Epithelial cell of esophagus (primary cell): ENCODE measurements at regions not wholly inside any gene's neighbourhood (a gene's known extent, or its start where the extent isn't known, plus 50 kb on each side); places are given as distances from the start of the nearest gene placed in this dataset.

Source experiments
- DNase-seq: peaks from one replicate; pipeline ENCODE4 v3.0.0; 2010; ENCODE audit warnings: low read depth
- H3K4me3 ChIP-seq: 2 replicates; pipeline ENCODE4 v1.5.1; 2011; ENCODE audit warnings: mild to moderate bottlenecking, low read length, control low read depth
- TF ChIP-seq, protein P1 (sequence below): IDR thresholded peaks from 2 replicates; pipeline ENCODE4 v1.5.1; 2011; ENCODE audit warnings: low read depth, mild to moderate bottlenecking, low read length, control low read depth, inconsistent platforms; ENCODE audit not compliant: insufficient read depth; ENCODE audit errors: missing control alignments

DNA sequence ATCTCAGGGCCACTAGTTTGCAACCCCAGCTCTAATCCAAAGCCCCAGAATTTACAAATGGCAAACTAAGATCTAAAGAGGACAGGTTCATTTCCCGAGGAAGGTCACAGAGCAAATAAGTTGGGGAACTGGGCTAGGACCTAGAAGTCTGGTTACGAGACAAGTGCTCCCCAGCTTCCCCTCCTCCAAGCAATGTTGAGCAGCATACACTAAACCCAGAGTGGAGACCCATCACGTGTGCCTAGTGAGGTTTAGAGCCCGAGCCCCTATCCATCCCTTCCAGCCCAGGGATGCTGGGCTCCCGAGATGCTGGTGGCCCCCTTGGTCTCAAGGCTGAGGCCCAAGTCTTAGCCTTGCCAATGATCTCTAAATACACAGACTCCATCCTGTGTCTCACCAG is 209.5 kb upstream of the ZMIZ1 start:
- no peak overlapping the region for H3K4me3 ChIP-seq
- TF ChIP-seq, protein P1, sequence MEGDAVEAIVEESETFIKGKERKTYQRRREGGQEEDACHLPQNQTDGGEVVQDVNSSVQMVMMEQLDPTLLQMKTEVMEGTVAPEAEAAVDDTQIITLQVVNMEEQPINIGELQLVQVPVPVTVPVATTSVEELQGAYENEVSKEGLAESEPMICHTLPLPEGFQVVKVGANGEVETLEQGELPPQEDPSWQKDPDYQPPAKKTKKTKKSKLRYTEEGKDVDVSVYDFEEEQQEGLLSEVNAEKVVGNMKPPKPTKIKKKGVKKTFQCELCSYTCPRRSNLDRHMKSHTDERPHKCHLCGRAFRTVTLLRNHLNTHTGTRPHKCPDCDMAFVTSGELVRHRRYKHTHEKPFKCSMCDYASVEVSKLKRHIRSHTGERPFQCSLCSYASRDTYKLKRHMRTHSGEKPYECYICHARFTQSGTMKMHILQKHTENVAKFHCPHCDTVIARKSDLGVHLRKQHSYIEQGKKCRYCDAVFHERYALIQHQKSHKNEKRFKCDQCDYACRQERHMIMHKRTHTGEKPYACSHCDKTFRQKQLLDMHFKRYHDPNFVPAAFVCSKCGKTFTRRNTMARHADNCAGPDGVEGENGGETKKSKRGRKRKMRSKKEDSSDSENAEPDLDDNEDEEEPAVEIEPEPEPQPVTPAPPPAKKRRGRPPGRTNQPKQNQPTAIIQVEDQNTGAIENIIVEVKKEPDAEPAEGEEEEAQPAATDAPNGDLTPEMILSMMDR: no peak
- DNase-seq: no peak

DNA sequence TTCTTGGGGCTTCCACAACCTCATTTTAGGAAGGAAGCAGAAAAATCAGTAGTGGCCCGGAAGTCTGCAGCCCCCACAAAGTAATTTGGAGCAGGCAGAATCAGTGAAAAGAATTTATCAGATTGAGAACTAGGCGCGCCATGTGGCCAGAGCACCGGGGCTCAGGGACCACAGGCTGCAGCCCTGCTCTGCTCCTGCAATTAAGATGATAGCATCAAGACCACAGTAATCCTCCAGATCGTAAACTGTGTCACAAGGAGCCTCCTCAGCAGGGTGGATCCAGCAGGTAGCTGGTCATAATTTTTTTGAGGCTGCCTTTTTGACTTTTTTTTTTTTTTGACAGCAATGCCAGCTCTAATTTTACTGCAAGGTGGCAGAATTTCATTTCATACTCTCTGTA is 209.0 kb upstream of the ZMIZ1 start:
- TF ChIP-seq, protein P1: no peak
- H3K4me3 ChIP-seq: no peak overlapping the region
- no peak for DNase-seq

DNA sequence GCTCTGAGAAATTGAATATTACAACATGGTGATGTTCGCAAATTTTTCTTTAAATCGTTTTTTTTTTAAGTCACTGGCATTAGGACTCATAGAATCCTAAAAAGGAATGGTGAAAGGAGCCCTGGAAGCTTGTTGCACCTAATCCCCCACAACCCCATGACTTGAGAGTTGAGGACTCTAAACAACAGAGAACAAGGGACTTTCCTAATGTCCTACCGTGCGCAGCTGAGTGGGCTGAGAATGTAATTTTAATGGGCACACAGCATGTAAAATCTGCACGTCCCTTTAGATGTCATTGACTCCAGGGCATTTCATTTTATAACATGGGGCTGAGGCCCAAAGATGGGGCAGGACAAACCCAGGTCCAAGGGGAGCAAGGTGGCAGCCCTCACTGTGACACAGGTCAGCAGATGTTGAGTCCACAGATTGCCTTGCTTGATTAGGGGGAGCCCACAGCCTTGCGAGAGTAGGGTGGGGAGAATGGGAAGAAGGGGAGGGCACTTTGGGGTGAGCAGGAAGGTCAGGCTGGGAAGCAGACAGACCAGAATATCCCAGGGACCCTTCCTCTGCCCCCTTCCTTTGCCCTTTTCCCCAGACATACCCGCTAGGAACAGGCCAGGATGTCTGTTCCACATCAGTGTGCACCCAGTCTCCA is 208.4 kb upstream of the ZMIZ1 start:
- TF ChIP-seq, protein P1: no peak
- no peak overlapping the region for H3K4me3 ChIP-seq

DNA sequence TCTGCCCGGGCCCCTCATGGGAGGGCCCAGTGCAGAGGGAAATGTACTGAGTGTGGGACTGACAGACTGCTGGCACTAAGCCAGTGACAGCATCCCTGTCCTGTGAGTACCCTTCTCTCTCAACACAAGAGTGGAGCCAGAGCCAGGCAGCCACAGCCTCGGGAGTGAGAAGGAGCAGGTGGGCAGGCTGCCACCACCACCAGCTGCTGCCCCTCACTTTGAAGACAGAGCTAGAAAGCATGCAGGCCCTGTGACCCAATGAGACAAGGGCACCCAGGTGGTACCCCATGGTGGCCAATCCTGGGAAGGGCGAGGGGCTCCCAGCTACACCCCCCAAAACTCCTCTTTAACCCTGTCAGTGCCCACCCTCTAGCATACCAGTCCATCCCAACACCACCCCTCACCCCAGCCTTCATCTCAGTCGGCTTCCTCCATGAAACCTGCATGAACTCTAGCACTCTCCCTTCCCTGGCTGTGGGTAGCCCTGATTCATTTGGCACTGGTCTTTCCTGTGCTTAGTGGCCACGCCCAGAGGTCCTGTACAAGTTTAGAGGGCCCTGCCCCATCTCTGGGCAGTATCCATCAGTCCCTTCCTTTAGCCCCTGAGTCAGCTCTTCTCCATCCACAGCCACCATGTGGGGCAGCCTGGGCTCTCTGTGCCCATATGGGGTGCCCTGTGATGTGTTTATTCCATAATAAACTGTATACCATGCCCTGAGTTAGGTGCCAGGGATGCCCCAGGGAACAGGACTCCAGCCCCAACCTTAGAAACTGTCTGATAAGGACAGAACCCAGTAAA is 207.0 kb upstream of the ZMIZ1 start:
- peak; percentile 10 for DNase-seq
- TF ChIP-seq, protein P1: no peak
- H3K4me3 ChIP-seq: no peak overlapping the region

More for the DNA sequence above, 208.4 kb upstream of the ZMIZ1 start:
- no peak for DNase-seq

DNA sequence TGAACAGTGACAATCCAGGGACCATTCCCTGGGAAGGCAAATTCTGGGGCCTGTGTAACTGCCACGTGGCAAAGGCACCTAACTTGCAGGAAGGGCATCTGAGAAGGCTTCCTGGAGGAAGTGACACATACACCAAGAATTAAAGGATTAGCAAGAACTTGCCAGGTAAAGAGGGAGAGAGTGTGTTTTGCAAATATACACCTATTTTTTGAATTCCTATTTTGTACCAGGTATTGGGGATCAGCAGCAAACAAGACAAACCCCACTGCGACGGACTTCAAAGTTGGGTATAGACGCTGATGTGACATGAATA is 206.5 kb upstream of the ZMIZ1 start:
- TF ChIP-seq, protein P1: no peak
- no peak overlapping the region for H3K4me3 ChIP-seq
- peak; percentile 44 for DNase-seq

DNA sequence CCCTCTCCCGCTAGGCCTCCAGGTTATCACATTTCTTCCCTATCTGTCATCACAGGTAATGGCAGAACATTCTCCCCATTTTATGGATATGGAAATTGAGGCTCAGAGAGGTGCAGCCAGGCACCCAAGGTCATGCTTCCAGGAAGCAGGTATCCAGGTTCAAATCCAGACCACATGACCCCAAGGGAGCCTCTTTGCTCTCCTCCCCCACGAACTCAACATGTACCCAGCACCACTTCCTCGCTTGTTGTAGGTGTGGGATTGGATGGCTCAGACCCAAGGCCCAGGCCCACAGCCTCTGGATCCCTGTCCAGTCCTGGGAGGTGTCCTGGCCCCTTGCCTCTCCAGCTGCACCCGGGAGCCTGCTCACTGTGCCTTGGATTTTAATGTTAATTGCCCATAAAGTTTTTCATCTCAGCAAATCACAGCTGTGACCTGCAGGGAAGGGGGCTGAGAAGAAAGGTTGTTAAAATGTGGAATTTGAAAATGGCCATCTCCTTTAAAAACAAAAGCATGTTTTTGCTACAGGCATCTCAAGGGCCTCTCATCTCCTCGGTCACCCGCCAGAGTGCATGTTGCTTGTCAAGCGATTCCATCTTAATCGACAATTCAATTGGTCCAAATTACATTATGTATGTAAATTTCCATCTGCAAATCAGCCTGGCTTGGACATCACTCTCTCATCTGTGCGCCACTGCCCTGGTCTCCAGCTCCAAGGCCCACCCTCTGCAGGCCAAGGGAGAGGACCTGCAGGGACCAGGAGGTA is 205.4 kb upstream of the ZMIZ1 start:
- TF ChIP-seq, protein P1: no peak
- DNase-seq: no peak

DNA sequence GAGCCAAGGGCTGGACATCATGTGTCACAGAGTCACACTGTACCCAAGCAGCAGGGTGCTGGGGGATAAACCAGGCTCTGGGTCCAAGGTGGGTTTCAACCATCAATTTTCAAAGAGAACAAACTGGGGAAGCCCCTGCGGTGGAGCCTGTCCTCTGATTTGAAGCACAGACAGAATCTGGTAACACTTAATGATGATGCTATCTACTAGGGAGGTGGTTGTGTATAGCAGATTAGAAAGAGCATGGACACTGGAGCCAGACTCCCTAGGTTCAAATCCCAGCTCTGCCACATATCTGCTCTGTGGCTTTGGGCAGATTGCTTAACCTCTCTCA is 204.9 kb upstream of the ZMIZ1 start:
- TF ChIP-seq, protein P1: no peak
- no peak for DNase-seq
- no peak overlapping the region for H3K4me3 ChIP-seq

More for the DNA sequence above, 205.4 kb upstream of the ZMIZ1 start:
- H3K4me3 ChIP-seq: no peak overlapping the region
